GM18498 (cell line): ENCODE measurements at regions not wholly inside any gene's neighbourhood (a gene's known extent, or its start where the extent isn't known, plus 50 kb on each side); places are given as distances from the start of the nearest gene placed in this dataset.
A peak's percentile ranks its signal among the peaks of the same experiment; 100 is the strongest.
"Not testable (repeated sequence)": the region's sequence is repeated elsewhere in the genome, so short reads cannot be mapped to it uniquely, and the experiment has no call there.

Experiments
- ATAC-seq: cut with Tn5 transposase; IDR thresholded peaks from one replicate; pipeline ENCODE4 v1.9.1; 2021; ENCODE audit warnings: mild to moderate bottlenecking, moderate library complexity; ENCODE audit not compliant: unreplicated experiment

DNA sequence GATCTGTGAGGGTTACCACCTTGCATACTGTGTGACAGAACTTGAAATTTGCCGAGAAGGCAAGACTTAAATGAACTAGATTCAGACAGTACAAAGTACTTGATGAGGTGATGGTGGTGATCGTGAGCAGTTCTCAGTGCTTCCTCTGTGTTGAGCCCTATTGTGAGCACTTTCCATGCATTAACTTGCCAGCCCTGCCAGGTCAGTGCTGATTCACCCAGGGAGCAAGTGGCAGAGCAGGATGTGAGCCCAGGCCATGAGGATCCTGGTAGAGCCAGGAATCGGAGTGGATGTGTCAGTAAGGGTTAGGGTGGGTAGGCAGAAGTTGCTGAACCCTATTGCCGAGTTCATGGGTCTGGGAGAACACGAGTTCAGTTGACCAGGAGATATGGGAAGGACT is 4545.7 kb upstream of the TPTE start:
- ATAC-seq: not testable (repeated sequence)

DNA sequence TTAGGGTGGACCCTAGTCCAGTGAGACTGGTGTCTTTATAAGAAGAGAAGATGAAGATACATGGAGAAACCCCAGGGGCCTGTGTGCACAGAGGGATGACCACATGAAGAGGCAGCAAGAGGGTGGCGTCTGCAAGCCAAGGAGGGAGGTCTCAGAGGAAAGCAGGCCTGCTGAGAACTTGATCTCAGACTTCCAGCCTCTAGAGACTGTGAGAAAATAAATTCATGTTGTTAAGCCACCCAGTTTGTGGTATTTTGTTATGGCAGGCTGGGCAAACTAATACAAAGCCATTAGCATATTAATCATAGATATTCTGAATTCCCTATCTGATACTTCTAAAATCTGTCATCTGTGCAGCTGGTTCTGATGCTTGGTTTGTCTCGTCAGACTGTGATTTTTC is 4523.8 kb upstream of the TPTE start:
- ATAC-seq: not testable (repeated sequence)

- not testable (repeated sequence) for ATAC-seq
Measured at GRCh38 chr21:6015422-6016057, 4505.8 kb upstream of the TPTE start.

GRCh38 chr21:6020460-6020859 is 4500.9 kb upstream of the TPTE start:
- ATAC-seq: not testable (repeated sequence)

DNA sequence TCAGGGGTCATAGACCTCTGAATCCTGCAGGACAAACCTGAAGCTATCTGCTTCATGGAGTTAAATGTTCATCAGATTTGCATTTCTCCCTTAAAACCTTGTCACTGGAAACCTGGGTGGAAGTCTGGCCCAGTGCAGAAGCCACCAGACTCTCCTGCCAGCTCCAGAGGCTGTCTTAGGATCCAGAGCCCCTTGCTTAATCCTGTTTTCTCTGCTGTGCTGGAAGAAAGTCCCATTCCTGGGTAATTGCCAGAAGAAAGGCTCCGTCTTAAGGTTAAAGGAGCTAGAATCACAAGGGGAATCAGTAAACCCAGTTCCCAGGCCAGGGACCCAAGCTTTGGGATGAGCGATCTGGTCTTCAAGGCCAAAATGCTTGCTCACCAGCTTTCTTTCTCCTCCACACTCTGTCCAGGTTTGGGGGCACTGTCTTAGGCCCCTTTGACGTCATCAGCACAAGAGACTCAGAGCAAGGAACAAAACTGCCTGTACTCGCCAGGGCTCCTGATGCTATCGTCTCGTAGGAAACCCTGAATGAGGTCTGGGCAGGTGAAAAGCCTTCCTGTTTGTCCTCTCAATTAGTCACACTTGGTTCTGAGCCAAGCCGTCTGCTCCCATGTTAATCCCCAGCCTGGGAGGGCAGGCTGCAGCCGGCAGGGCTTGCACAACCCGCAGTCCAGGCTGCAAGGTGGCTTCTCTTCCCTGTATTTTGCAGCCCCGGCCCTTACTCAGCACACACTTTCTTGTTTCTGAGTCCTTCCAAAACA is 4500.2 kb upstream of the TPTE start:
- not testable (repeated sequence) for ATAC-seq

GRCh38 chr21:6021717-6022270 is 4499.6 kb upstream of the TPTE start:
- not testable (repeated sequence) for ATAC-seq

- ATAC-seq: not testable (repeated sequence)
Measured at GRCh38 chr21:6023331-6023730, 4498.1 kb upstream of the TPTE start.

DNA sequence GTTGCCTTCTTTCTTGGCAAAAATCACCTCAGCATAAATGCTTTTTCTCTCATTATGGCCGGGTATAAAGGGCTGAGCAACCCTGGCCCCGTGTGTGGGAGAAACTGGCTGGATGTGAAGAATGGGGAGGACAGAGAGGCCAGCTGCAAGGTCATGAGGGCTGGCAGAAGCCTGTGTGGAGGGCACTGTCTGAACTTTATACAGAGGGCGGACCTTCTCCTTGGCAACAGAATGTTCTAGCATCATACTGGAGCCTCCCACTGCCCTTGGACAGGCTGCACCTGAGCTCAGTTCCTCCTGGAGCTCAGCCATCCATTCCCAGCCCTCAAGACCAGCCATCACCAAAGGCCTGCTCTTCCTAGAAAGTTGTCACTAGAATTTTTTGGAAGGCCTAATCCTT is 4496.2 kb upstream of the TPTE start:
- ATAC-seq: not testable (repeated sequence)

DNA sequence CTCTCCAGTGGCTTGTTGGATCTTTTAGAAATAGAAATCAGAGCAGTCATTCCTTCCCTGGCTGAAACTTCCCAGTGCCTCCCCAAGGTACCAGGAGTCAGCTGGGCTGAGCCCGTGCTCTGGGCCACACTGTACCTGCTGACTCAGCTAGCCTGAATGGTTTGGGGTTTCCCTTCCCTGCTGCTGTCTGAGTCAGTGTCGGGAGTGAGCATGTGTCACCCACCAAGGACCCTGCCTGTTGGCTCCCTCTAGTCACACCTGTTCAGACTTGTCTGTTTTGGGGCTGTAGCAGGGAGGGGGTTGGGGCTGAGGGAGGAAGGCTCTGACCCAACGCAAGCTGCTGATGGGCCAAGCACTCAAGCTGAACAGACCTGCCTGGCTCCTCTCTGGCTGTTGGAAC is 4493.9 kb upstream of the TPTE start:
- ATAC-seq: peak; percentile 54

- ATAC-seq: not testable (repeated sequence)
Measured at GRCh38 chr21:6034124-6034678, 4487.2 kb upstream of the TPTE start.

GRCh38 chr21:6034820-6035473 is 4486.4 kb upstream of the TPTE start:
- ATAC-seq: not testable (repeated sequence)

- ATAC-seq: not testable (repeated sequence)
Measured at GRCh38 chr21:6035474-6036155, 4485.8 kb upstream of the TPTE start.

GRCh38 chr21:6039224-6039623 is 4482.2 kb upstream of the TPTE start:
- ATAC-seq: not testable (repeated sequence)

GRCh38 chr21:6040095-6040494 is 4481.3 kb upstream of the TPTE start:
- not testable (repeated sequence) for ATAC-seq

GRCh38 chr21:6043430-6044275 is 4477.7 kb upstream of the TPTE start:
- ATAC-seq: not testable (repeated sequence)

- ATAC-seq: not testable (repeated sequence)
Measured at GRCh38 chr21:6044695-6045094, 4476.7 kb upstream of the TPTE start.

DNA sequence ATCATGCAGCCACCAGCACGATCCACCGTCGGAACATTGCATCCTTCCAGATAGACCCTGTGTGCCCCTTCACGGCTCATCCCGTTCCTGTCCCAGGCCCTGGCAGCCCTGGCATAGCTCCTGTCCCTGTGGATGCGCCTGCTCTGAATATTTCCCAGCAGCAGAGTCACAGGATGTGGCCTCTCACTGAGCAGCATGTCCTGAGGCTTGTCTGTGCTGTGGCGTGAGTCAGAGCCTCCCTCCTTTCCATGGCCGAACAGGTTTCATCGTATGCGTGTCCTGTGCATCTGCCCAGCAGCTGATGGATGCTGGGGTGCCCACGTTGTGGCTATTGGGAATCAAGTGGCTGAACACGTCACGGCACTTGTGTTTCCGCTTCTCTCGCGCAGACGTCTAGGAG is 4471.5 kb upstream of the TPTE start:
- not testable (repeated sequence) for ATAC-seq

- not testable (repeated sequence) for ATAC-seq
Measured at GRCh38 chr21:6052109-6052508, 4469.3 kb upstream of the TPTE start.

- ATAC-seq: not testable (repeated sequence)
Measured at GRCh38 chr21:6053145-6053544, 4468.2 kb upstream of the TPTE start.

DNA sequence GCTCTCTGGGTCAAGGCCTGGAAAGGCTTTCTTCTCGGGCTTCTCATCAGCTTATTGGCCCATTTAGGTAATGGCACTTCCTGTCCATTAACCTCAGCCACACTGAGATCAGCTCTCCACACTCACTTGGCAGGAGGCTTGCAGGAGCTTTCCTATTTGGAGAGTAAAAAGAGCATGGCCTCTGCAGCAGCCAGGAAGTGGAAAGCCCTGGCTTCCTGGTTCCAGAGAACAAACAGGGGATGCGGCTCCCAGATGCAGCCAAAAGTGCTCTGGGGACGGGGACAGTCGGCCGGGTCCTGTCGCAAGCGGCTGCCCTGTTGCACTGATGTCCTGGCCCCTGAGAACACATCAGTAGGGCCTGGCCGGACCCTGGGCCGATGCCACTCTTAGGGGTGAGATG is 4462.4 kb upstream of the TPTE start:
- ATAC-seq: not testable (repeated sequence)
